Fibroblast of the aortic adventitia (primary cell): ENCODE measurements at regions not wholly inside any gene's neighbourhood (a gene's known extent, or its start where the extent isn't known, plus 50 kb on each side); places are given as distances from the start of the nearest gene placed in this dataset.
A peak's percentile ranks its signal among the peaks of the same experiment; 100 is the strongest.
"Not testable (repeated sequence)": the region's sequence is repeated elsewhere in the genome, so short reads cannot be mapped to it uniquely, and the experiment has no call there.

Experiments
- DNase-seq: peaks from one replicate; pipeline ENCODE4 v3.0.0-alpha.2; 2010; ENCODE audit warnings: low read depth
- H3K4me3 ChIP-seq: 2 replicates; pipeline ENCODE4 v1.5.1; 2011; ENCODE audit warnings: low read depth, mild to moderate bottlenecking, control low read depth, low read length, moderate library complexity
- CTCF ChIP-seq: IDR thresholded peaks from 2 replicates; pipeline ENCODE4 v1.5.1; 2011; ENCODE audit warnings: mild to moderate bottlenecking, low read length, control low read depth, inconsistent platforms; ENCODE audit not compliant: insufficient read depth

GRCh38 chr12:11486623-11487444 lies 91.5 kb upstream of the PRB2 start:
- peak; percentile 92 for DNase-seq
- H3K4me3 ChIP-seq = no peak overlapping the region
- peak; percentile 90 for TF ChIP-seq CTCF

GRCh38 chr12:11496157-11496851 lies 100.9 kb upstream of the PRB2 start:
- no peak overlapping the region for H3K4me3 ChIP-seq
- TF ChIP-seq CTCF = no peak
- DNase-seq = no peak

DNA sequence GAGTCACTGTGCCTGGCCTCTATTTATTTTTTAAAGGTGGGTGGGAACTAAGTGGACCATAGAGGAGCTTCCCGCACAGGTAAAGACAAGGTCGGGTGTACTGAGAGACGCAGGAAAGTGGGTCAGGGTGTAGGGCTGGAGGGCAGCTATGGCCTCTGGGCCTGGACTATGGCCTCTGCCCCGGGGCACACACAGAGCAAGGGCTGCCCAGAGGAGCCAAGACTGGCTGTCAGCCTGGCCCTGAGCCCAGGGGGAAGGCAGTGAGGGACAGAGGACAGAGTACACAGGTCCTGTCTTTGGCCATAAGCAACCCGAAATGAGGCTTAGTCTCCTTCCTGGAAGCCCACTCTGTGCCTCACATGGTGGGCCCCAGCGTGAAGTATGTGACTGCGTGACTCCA lies 102.1 kb upstream of the PRB2 start:
- H3K4me3 ChIP-seq = no peak overlapping the region
- no peak for TF ChIP-seq CTCF
- DNase-seq = no peak

GRCh38 chr12:11497995-11498394 lies 102.6 kb upstream of the PRB2 start:
- no peak overlapping the region for H3K4me3 ChIP-seq
- no peak for DNase-seq
- TF ChIP-seq CTCF = no peak

GRCh38 chr12:11498574-11498973 lies 103.2 kb upstream of the PRB2 start:
- not testable (repeated sequence) for H3K4me3 ChIP-seq, DNase-seq

GRCh38 chr12:11499806-11500187 lies 104.4 kb upstream of the PRB2 start:
- no peak for DNase-seq
- TF ChIP-seq CTCF = no peak

GRCh38 chr12:11500188-11500860 lies 105.0 kb upstream of the PRB2 start:
- no peak overlapping the region for H3K4me3 ChIP-seq
- TF ChIP-seq CTCF = no peak
- peak; percentile 56 for DNase-seq

More at GRCh38 chr12:11499806-11500187, 104.4 kb upstream of the PRB2 start:
- no peak overlapping the region for H3K4me3 ChIP-seq
